ENCODE measurements at regions not wholly inside any gene's neighbourhood (a gene's known extent, or its start where the extent isn't known, plus 50 kb on each side); places are given as distances from the start of the nearest gene placed in this dataset.

DNA sequence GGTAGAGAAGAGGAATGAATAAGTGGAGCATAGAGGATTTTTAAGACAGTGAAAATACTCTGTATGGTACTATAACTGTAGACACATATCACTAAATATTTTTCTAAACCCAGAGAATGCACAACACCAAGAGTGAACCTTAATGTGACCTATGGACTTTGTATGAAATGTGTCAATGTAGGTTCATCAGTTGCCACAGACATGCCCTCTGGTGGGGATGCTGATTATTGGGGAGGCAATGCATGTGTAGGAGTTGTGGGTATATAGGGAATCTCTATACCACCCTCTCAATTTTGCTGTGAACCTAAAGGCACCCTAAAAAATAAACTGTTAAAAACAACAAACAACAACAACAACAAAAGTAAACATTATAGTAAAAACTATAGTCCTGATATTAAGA lies 293.7 kb downstream of the RNF144B start:
- TF ChIP-seq GATA2 (IDR thresholded peaks at IDR 0.05; ENCODE audit: low read depth, low read length), result no peak
- no peak for TF ChIP-seq GATA3 (IDR thresholded peaks at IDR 0.05; ENCODE audit: low read depth, low read length)
